ENCODE measurements at regions not wholly inside any gene's neighbourhood (a gene's known extent, or its start where the extent isn't known, plus 50 kb on each side); places are given as distances from the start of the nearest gene placed in this dataset.

GRCh38 chr5:58181578-58182286 is 278.2 kb downstream of the PLK2 start:
- TF ChIP-seq EZH2 (optimal IDR thresholded peaks at IDR 0.05; ENCODE audit: low read depth, low read length) = no peak
- TF ChIP-seq, protein P1, sequence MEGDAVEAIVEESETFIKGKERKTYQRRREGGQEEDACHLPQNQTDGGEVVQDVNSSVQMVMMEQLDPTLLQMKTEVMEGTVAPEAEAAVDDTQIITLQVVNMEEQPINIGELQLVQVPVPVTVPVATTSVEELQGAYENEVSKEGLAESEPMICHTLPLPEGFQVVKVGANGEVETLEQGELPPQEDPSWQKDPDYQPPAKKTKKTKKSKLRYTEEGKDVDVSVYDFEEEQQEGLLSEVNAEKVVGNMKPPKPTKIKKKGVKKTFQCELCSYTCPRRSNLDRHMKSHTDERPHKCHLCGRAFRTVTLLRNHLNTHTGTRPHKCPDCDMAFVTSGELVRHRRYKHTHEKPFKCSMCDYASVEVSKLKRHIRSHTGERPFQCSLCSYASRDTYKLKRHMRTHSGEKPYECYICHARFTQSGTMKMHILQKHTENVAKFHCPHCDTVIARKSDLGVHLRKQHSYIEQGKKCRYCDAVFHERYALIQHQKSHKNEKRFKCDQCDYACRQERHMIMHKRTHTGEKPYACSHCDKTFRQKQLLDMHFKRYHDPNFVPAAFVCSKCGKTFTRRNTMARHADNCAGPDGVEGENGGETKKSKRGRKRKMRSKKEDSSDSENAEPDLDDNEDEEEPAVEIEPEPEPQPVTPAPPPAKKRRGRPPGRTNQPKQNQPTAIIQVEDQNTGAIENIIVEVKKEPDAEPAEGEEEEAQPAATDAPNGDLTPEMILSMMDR (IDR thresholded peaks at IDR 0.05; ENCODE audit: low read length) = no peak

All from MM.1S (cell line).